H1 (cell line): ENCODE measurements at regions not wholly inside any gene's neighbourhood (a gene's known extent, or its start where the extent isn't known, plus 50 kb on each side); places are given as distances from the start of the nearest gene placed in this dataset.

Experiments
- ASH2L ChIP-seq: fragments of 200-600, 300-600 bp; sonication (generic); IDR thresholded peaks from one replicate; pipeline ENCODE4 v1.7.1; 2017; ENCODE audit warnings: low read length
- CBX5 ChIP-seq: fragments of 300-800, 300-1000 bp; sonication (generic); IDR thresholded peaks from 2 replicates; pipeline ENCODE4 v1.7.1; 2016; ENCODE audit warnings: antibody characterized with exemption, low read length, low read depth
- CREB1 ChIP-seq: IDR thresholded peaks from 2 replicates; pipeline ENCODE4 v1.6.1; 2012; ENCODE audit warnings: inconsistent platforms
- EP300 ChIP-seq, 2 experiments: IDR thresholded peaks; 1 replicate in 1 of 2; 2 replicates in 1 of 2; pipeline ENCODE4 v1.6.1; 2011 to 2012; ENCODE audit warnings: low read depth in 2 of 2, low read length in 2 of 2, mild to moderate bottlenecking in 2 of 2, borderline replicate concordance in 1 of 2, inconsistent platforms in 1 of 2, moderate library complexity in 1 of 2
- EZH2 ChIP-seq: fragments of 200-600 bp; sonication (generic); IDR thresholded peaks from 2 replicates; pipeline ENCODE4 v1.7.1; 2012; ENCODE audit warnings: low read depth, mild to moderate bottlenecking, moderate library complexity, low read length, inconsistent platforms; ENCODE audit not compliant: severe bottlenecking
- JUN ChIP-seq: IDR thresholded peaks from 2 replicates; pipeline ENCODE4 v1.6.1; 2011; ENCODE audit warnings: low read depth, mild to moderate bottlenecking, improper control_type of control experiment, low read length
- SRF ChIP-seq: IDR thresholded peaks from 2 replicates; pipeline ENCODE4 v1.6.1; 2011; ENCODE audit warnings: mild to moderate bottlenecking, low read depth, low read length, moderate library complexity
- TCF12 ChIP-seq: IDR thresholded peaks from 2 replicates; pipeline ENCODE4 v1.6.1; 2011; ENCODE audit warnings: low read depth, mild to moderate bottlenecking, low read length

GRCh38 chr3:194797555-194798250 is 112.0 kb downstream of the FAM43A start (continued):
- no peak for TF ChIP-seq CBX5
- no peak for TF ChIP-seq TCF12
- no peak for TF ChIP-seq JUN
- no peak for TF ChIP-seq EP300 (IDR thresholded peaks at IDR 0.05; ENCODE audit: borderline replicate concordance in 1 of 2, low read depth in 2 of 2, low read length in 2 of 2)
- TF ChIP-seq SRF: no peak
- TF ChIP-seq EZH2: no peak
- no peak for TF ChIP-seq CREB1
- no peak for TF ChIP-seq ASH2L
- TF ChIP-seq, all 59 proteins: peak for 0
